Brain microvascular endothelial cell (primary cell): ENCODE measurements at regions not wholly inside any gene's neighbourhood (a gene's known extent, or its start where the extent isn't known, plus 50 kb on each side); places are given as distances from the start of the nearest gene placed in this dataset.

Source experiments
- DNase-seq: peaks from one replicate; pipeline ENCODE4 v3.0.0-alpha.2; 2020
- H3K27ac ChIP-seq: fragments of 250-450 bp; sonication (Bioruptor Pico); 2 replicates; pipeline ENCODE4 v1.5.1; 2020; ENCODE audit warnings: mild to moderate bottlenecking, moderate library complexity
- H3K27me3 ChIP-seq: fragments of 250-450 bp; sonication (Bioruptor Pico); replicated peaks from 2 replicates; pipeline ENCODE4 v1.5.1; 2020; ENCODE audit warnings: mild to moderate bottlenecking
- H3K36me3 ChIP-seq: fragments of 250-450 bp; sonication (Bioruptor Pico); replicated peaks from 2 replicates; pipeline ENCODE4 v1.5.1; 2020; ENCODE audit warnings: mild to moderate bottlenecking
- H3K4me3 ChIP-seq: 2 replicates; pipeline ENCODE4 v1.5.1; 2011; ENCODE audit warnings: low read depth, mild to moderate bottlenecking, control low read depth, low read length, moderate library complexity
- in situ Hi-C: cut with HindIII; loops from 2 replicates; pipeline ENCODE4 v1.10.0; 2017; ENCODE audit warnings: low sequenced_read_pairs, low pct_ligation_motif_present
- TF ChIP-seq, protein P1 (sequence below): IDR thresholded peaks from 2 replicates; pipeline ENCODE4 v1.5.1; 2011; ENCODE audit warnings: low read depth, mild to moderate bottlenecking, moderate library complexity, low read length, control low read depth, inconsistent platforms; ENCODE audit errors: missing control alignments

- DNase-seq = no peak
- H3K27me3 ChIP-seq = peaks cover 5% of the 10 kb centered on the region
- TF ChIP-seq, protein P1, sequence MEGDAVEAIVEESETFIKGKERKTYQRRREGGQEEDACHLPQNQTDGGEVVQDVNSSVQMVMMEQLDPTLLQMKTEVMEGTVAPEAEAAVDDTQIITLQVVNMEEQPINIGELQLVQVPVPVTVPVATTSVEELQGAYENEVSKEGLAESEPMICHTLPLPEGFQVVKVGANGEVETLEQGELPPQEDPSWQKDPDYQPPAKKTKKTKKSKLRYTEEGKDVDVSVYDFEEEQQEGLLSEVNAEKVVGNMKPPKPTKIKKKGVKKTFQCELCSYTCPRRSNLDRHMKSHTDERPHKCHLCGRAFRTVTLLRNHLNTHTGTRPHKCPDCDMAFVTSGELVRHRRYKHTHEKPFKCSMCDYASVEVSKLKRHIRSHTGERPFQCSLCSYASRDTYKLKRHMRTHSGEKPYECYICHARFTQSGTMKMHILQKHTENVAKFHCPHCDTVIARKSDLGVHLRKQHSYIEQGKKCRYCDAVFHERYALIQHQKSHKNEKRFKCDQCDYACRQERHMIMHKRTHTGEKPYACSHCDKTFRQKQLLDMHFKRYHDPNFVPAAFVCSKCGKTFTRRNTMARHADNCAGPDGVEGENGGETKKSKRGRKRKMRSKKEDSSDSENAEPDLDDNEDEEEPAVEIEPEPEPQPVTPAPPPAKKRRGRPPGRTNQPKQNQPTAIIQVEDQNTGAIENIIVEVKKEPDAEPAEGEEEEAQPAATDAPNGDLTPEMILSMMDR = no peak
- no peaks in the 10 kb centered on the region for H3K36me3 ChIP-seq
- H3K4me3 ChIP-seq = no peak overlapping the region
- in situ Hi-C loops = no loop called here
- H3K27ac ChIP-seq = no peak overlapping the region
These were observed 67.3 kb upstream of the CDON start for GRCh38 chr11:126129727-126130671.

- Histone ChIP-seq H3K27me3 (no peaks in the 10 kb centered on the region), H3K36me3 (no peaks in the 10 kb centered on the region), H3K4me3 (no peak overlapping the region), H3K27ac (no peak overlapping the region)
- no peak for DNase-seq
- in situ Hi-C loops = no loop called here
- TF ChIP-seq, protein P1 = no peak
These were observed 65.2 kb upstream of the CDON start for GRCh38 chr11:126127898-126128297.

DNA sequence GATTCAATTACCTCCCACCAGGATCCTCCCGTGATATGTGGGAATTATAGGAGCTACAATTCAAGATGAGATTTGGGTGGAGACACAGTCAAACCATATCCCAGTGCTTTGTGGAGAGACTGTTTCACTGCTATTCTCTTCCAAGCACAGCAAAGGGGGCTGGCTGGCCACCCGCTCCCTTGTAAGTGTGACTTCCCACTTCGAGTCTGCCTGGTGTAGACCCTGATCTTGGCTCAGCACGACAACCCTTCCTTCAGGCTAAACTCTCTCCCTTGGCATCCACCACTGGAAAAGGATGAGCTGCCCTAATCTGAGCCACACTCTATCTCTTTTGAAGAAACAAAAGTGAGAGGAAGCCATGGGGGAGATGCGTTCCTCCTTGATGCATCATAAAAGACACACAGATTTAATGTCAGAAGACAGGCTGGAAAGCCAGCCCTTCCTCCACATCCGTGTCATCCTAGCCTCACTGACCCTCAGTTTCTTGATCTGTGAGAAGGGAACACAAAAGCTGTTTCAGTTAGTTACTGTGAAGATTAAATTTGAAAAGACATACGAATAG, 64.7 kb upstream of the CDON start:
- TF ChIP-seq, protein P1 = no peak
- in situ Hi-C loops = no loop called here
- no peak for DNase-seq
- no peaks in the 10 kb centered on the region for H3K36me3 ChIP-seq
- H3K27ac ChIP-seq = no peak overlapping the region
- no peaks in the 10 kb centered on the region for H3K27me3 ChIP-seq
- H3K4me3 ChIP-seq = no peak overlapping the region

DNA sequence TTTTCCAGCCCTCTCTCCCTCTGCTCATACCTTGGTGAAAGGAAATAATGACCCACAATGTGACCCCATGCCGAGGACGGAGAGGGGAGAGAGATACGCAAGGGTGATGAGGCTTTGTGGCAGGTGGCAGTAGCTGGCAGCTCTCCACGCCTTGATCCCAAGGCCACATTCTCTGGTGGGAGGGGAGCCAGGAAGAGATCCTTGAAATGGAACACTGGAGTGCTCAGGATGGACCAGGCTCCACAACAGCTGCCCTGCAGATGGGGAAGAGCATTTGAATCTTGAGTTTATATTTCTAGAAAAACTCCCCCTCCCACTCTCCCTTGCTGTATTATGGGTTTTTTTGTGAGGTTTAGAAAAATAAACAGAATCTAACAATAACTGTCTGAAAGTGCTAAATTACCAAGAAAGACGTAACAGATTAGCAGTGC, 61.6 kb upstream of the CDON start:
- no peak for DNase-seq
- no peaks in the 10 kb centered on the region for H3K27me3 ChIP-seq
- H3K27ac ChIP-seq = no peak overlapping the region
- in situ Hi-C loops = no loop called here
- no peak overlapping the region for H3K4me3 ChIP-seq
- TF ChIP-seq, protein P1 = no peak
- no peaks in the 10 kb centered on the region for H3K36me3 ChIP-seq

DNA sequence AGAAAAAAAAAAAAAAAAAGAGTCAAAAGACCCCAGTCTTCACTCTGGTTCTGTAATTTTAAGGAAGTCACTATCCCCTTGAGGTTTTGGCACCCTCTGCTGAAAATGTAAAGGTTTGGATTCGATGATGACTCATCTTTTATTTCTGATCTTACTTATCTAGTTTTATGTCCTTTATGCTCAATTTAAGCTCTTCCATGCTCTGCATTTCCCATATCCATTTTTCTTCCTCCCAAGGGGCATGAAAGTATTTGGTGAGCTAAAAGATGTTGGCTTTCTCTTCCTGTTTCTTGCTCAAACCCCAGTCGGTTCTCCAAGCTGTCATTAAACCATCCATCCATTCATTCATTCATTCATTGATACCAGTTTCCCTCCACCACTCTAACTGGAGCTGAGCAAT, 61.0 kb upstream of the CDON start:
- in situ Hi-C loops = no loop called here
- no peak for DNase-seq
- Histone ChIP-seq H3K27me3 (no peaks in the 10 kb centered on the region), H3K4me3 (no peak overlapping the region), H3K36me3 (no peaks in the 10 kb centered on the region), H3K27ac (no peak overlapping the region)
- TF ChIP-seq, protein P1 = no peak
